SK-N-SH (cell line): ENCODE measurements at regions not wholly inside any gene's neighbourhood (a gene's known extent, or its start where the extent isn't known, plus 50 kb on each side); places are given as distances from the start of the nearest gene placed in this dataset.

Source experiments
- TF ChIP-seq, protein P1 (sequence below): fragments of 200-600 bp; sonication (generic); IDR thresholded peaks from 2 replicates; pipeline ENCODE4 v1.6.1; 2017; ENCODE audit warnings: antibody characterized with exemption, mild to moderate bottlenecking, moderate library complexity
- TF ChIP-seq, protein P2 (sequence below): IDR thresholded peaks from 2 replicates; pipeline ENCODE4; 2012

DNA sequence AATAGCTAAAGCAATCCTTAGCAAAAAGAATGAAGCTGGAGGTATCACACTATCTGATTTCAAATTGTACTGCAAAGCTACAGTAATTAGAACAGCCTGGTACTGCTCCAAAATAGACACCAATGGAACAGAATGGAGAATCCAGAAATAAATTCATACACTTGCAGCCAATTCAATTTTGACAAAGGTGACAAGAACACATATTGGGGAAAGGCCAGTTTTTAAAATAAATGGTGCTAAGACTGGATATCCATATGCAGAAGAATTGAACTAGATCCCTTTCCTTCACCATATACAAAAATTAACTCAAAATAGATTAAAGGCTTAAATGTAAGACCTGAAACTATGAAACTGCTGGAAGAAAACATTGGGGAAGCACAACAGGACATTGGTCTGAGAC is 748.5 kb downstream of the DNAJB9 start:
- TF ChIP-seq, protein P1, sequence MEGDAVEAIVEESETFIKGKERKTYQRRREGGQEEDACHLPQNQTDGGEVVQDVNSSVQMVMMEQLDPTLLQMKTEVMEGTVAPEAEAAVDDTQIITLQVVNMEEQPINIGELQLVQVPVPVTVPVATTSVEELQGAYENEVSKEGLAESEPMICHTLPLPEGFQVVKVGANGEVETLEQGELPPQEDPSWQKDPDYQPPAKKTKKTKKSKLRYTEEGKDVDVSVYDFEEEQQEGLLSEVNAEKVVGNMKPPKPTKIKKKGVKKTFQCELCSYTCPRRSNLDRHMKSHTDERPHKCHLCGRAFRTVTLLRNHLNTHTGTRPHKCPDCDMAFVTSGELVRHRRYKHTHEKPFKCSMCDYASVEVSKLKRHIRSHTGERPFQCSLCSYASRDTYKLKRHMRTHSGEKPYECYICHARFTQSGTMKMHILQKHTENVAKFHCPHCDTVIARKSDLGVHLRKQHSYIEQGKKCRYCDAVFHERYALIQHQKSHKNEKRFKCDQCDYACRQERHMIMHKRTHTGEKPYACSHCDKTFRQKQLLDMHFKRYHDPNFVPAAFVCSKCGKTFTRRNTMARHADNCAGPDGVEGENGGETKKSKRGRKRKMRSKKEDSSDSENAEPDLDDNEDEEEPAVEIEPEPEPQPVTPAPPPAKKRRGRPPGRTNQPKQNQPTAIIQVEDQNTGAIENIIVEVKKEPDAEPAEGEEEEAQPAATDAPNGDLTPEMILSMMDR = no peak
- TF ChIP-seq, protein P2, sequence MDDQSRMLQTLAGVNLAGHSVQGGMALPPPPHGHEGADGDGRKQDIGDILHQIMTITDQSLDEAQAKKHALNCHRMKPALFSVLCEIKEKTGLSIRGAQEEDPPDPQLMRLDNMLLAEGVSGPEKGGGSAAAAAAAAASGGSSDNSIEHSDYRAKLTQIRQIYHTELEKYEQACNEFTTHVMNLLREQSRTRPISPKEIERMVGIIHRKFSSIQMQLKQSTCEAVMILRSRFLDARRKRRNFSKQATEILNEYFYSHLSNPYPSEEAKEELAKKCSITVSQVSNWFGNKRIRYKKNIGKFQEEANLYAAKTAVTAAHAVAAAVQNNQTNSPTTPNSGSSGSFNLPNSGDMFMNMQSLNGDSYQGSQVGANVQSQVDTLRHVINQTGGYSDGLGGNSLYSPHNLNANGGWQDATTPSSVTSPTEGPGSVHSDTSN = no peak
